GM12874 (cell line): ENCODE measurements at regions not wholly inside any gene's neighbourhood (a gene's known extent, or its start where the extent isn't known, plus 50 kb on each side); places are given as distances from the start of the nearest gene placed in this dataset.

Source experiments
- TF ChIP-seq, protein P1 (sequence below): IDR thresholded peaks from 2 replicates; pipeline ENCODE4 v1.5.1; 2011; ENCODE audit warnings: low read depth, mild to moderate bottlenecking, control low read depth, low read length, moderate library complexity; ENCODE audit not compliant: insufficient read depth

GRCh38 chr7:41793556-41793955 is 90.7 kb upstream of the INHBA start:
- TF ChIP-seq, protein P1, sequence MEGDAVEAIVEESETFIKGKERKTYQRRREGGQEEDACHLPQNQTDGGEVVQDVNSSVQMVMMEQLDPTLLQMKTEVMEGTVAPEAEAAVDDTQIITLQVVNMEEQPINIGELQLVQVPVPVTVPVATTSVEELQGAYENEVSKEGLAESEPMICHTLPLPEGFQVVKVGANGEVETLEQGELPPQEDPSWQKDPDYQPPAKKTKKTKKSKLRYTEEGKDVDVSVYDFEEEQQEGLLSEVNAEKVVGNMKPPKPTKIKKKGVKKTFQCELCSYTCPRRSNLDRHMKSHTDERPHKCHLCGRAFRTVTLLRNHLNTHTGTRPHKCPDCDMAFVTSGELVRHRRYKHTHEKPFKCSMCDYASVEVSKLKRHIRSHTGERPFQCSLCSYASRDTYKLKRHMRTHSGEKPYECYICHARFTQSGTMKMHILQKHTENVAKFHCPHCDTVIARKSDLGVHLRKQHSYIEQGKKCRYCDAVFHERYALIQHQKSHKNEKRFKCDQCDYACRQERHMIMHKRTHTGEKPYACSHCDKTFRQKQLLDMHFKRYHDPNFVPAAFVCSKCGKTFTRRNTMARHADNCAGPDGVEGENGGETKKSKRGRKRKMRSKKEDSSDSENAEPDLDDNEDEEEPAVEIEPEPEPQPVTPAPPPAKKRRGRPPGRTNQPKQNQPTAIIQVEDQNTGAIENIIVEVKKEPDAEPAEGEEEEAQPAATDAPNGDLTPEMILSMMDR: no peak

DNA sequence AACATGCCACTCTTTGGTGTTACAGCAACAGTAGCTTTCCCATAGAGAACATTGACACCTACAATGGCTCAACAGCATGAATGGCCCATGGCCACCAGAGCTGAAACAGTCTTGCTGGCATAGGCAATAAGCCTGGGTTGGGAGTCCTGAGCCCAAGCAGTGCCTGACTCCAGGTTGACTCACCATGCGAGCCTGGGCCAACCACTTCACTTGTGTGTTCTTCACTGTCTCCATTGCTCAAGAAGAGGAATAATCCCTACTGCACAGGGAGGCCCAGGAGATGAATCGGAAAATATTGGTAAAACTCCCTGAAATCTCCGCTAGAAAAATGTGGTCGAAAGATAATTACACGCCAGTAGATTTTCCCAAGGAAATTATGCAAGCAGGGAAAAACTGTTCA is 89.2 kb upstream of the INHBA start:
- TF ChIP-seq, protein P1: no peak

- TF ChIP-seq, protein P1: no peak
Observed at GRCh38 chr7:41788556-41788955, 85.7 kb upstream of the INHBA start.

DNA sequence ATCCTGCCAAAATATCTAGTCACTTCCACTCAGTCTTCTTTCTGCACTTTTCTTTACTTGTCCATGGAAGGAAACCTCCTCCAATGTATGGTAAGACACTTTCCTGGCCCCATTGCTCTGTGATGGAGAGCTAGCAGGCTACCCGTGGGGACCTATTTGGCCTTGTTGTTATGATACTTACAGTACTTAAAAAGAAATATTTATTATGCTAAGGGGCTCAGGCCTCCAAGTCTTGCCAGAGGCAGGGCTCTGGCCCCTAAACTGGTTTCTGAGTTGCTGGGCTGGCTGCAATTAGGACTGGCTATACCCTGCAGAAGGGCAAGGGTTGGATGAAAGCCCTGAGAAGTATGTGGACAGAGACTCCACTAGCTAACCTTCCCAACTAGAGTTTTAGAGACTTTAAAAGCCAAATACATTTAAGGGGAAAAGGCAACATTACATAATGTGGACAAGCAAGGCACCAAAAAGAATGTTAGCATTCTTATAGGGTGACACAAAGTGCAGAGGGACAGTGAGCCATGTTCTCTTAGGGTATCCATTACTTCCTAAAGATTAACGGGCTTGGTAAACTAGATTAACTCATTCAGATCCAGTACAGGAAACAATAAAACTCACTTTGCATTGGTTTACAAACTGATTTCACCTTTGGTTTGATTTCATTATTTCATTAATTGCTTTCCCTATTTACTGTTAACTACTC is 84.9 kb upstream of the INHBA start:
- TF ChIP-seq, protein P1: no peak

DNA sequence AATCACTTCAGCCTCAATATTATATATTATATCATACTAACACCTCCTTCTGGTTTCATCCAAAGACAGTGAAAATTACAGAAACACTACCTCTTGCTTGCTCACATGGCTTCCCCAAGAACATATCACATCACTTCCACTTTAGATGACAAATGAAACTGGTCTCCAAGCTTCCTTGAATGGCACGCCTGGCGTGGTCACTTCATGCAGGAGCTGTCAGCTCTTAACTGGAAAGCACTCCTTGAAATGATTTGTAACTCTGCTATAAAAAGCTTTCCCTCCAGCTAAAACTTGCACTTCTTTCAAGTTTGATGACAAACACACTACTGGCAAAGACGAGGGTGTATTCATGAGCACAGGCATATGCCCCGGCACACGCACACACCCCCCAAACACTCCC is 84.1 kb upstream of the INHBA start:
- TF ChIP-seq, protein P1: no peak

DNA sequence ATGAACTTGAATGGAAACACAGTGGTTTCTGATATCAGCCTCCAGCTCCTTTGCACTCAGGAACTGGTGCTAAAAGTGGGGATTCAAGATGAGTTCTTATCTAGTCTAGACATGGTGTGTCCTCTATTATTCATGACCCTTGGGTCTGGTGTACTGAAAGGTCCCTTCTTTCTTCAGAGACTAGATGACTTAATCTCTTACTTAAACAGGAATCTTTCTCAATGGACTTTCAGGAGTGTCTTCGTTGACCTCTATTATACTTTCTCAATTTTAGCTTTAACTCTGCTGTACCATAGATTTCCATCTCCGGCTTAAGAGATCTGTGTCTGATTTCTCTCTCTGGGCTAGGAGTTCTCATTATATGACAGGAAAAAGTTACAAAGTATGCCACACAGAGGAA is 83.5 kb upstream of the INHBA start:
- TF ChIP-seq, protein P1: no peak

GRCh38 chr7:41785840-41786239 is 83.0 kb upstream of the INHBA start:
- TF ChIP-seq, protein P1: no peak
